GM19463 (cell line): ENCODE measurements at regions not wholly inside any gene's neighbourhood (a gene's known extent, or its start where the extent isn't known, plus 50 kb on each side); places are given as distances from the start of the nearest gene placed in this dataset.

Source experiments
- ATAC-seq: cut with Tn5 transposase; IDR thresholded peaks from one replicate; pipeline ENCODE4 v1.9.1; 2021; ENCODE audit warnings: mild to moderate bottlenecking, moderate library complexity; ENCODE audit not compliant: unreplicated experiment

DNA sequence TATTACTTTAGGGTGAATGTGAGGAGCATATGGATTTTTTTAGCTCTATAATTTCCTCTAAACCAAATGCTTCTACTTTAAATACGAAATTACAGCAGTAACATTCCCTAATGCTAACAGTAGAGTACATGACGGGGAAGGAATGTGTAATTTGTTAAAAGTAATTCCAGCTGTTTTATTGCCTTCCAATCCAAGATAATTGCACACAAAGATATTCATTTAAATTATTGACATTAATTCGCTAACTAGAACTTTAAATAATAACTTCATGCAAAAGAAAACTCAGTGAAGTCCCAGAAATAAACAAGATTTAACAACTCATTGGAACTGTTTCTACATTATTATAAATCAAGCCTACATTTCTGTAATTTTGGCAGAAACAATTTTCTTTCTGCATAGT, 261.4 kb upstream of the CFAP20DC start:
- no peak for ATAC-seq

DNA sequence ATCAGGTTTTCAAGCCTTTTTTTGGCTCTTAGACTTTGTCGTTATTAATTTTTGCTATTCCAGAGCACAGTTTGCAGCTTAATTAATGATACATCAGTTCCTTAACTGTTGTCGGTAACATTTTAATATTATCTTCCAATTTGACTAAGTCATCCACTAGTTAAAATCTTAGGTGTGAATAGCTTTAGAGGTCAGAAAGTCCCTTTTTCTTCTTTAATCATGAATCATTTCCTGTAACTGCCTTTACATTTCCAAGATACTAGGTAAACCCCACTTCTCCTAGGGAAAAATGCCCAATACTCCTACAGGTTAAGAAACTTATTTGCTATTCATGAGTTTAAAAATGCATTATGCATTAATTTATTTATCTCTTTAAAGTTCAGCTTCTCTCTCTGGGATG, 260.9 kb upstream of the CFAP20DC start:
- ATAC-seq: no peak

DNA sequence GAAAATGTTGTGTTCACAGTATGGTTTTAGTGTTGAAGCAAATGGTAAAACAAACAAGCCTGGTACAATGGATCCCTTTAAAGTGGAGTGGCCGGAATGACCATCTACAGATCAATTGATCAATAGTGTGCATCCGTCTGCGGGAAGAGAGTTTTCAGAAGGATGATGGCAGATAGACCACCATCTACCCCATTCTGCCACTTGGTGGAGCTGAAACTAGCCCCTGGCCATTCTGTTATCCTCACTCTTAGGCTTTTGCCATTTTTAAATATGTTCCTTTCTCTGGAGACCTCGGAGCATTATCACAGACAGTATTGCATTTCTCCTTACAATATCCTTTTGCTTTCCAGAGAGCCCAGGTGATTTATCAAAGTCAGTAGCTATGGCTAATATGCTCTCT, 258.9 kb upstream of the CFAP20DC start:
- no peak for ATAC-seq

DNA sequence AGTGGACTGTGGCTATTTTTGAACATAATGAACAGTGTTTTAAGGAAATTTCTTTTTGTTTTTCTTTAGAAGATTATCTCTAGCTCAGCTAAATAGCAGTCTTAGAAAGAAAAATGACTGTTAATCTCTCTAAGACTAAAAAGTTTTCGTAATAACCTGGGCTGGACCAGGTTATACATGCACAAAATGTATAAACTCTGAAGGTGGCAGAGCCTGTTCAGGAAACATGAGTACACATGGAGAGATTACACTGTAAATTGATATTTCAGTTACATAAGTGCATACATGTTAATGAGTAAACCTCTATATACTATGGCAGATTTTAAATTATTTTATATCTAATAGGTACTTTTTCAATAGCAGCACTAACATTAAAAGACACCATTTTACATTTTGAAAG, 258.2 kb upstream of the CFAP20DC start:
- ATAC-seq: no peak

DNA sequence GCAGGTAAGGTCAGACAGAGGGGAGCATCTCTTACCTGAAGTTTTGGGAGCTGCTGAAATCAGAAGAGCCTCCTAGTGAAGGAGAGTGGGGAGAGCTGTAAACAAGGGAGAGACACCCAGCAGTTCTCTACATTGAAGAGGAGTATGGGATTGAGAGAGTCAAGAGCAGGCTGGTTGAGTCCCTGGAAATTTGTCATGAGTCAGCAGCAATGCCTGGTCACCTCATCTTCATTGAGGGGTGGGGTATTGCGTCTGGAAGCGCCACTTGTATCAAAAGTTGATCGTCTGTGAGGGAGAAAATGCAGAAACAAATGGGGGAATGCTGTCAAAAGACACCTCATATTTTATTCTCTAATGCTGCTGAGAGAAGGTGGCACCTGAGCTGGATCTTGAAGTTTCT, 256.6 kb upstream of the CFAP20DC start:
- ATAC-seq: no peak

DNA sequence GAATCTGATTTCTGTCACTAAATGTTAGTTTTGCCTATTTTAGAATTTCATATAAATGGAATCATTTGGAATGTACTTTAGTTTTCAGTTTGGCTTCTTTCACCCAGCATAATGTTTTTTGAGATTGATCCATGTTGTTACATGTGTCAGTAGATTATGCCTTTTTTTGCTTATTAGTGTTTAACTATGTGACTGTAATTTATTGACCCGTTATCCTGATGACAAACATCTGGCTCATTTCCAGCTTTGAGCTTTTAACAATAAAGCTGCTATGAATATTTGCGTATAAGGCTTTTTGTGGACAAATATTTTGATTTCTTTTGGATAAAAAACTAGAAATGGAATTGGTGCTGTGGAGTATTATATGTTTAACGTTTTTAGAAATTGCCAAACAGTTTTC, 254.5 kb upstream of the CFAP20DC start:
- ATAC-seq: no peak

DNA sequence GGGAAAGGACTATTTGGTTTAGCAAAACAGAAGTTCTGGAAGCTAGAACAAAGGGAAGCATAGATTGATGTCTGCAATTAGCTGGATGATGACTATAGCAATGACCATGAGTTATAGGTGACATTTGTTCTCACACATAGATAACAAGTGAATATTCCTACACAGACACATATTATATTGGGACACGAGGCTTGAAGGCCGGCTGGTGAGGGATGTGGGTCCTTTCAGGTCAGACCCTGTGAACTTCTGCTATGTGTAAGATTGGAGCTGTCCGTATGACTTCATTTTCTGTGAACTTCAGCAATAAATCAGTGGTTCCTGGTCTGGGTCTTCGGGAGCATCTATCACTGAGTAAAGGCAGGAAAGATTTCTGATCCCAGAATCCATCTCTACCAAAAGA, 253.6 kb upstream of the CFAP20DC start:
- no peak for ATAC-seq

DNA sequence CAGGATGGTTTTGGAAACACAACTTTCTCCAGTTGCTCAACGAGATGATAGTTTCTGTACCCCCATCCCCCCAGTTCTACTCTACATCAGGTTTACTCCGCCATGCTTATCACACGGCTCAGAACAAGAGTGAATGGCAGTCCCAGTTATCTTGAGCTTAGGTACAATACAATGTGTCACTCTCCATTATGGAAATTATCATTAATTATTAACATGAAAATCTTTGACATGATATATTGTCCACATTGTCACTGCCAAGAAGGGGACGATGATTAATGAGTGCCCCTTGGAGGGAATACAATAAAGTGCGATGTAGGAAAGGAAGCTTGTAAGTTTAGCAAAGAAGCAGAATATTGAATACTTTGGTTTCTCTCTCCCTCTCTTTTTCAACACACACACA, 252.6 kb upstream of the CFAP20DC start:
- ATAC-seq: no peak

DNA sequence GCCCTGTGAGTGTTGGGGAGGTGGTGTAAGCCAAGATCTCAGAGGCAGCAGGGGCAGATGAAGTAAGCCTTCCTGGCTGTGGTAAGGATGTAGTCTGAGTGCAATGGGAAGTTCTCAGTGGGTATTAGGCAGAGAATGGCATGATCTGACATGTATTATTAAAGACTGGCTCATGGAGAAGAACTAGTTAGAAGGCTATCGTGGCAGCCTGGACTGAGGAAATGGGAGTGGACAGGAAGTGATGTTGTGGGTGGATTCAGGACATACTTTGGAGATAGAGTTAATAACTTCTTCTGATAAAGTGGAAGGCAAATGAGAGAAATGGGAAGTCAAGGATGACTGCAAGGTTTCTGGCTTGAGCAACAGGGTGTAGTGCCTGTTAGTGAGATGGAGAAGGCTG, 250.9 kb upstream of the CFAP20DC start:
- ATAC-seq: no peak

DNA sequence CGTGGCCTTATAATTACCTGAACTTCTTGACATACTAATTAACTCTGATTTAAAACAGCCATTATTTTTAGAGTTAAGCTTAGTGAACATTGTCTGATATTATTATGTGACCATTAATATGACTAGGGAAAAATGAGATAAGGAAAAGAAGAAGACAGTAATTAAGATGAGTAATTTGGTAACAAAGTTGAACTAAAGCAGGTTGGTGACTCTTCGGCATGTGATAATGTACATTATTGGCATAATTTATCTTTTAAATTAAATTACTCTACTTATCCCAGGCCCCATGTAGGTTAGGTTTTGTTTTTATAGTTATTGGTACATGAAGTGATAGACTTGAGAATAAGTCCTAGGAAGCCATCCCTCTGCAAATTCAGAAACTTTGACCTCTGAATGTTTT, 249.7 kb upstream of the CFAP20DC start:
- no peak for ATAC-seq

DNA sequence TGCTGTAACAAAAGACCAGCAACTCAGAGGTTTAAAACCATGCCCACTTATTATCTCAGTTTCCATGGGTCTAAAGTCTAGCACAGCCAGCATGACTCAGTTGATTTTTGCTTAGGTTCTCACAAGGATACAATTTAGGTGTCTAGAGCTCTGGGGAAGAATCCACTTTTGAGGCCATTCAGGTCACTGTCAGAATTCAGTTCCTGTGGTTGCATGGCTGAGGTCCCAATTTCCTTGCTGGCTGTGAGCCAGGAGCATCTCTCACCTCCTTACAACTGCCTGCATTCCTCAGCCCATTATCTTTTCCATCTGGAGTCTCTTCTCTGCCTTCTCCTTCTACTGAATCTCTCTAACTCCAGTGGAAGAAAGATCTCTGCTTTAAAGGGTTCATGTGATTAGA, 240.5 kb upstream of the CFAP20DC start:
- no peak for ATAC-seq

DNA sequence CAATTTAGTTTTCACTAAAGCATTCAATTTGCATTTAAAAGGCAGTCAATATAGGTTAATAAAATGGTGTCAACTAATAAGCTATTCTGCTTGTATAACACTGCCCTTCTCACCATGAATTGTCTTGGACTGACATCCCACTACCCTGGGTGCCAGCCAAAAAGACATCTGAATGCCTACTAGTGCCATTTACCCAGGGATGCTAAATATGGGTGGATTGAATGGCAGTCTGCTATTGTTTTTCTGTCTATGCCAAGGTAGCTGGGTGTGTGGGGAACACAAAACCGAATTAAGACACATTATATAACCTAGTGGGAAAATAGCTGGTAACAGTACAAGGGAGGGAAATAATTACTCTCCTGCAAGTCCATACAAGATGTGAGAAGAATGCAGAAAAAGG, 240.0 kb upstream of the CFAP20DC start:
- ATAC-seq: no peak

DNA sequence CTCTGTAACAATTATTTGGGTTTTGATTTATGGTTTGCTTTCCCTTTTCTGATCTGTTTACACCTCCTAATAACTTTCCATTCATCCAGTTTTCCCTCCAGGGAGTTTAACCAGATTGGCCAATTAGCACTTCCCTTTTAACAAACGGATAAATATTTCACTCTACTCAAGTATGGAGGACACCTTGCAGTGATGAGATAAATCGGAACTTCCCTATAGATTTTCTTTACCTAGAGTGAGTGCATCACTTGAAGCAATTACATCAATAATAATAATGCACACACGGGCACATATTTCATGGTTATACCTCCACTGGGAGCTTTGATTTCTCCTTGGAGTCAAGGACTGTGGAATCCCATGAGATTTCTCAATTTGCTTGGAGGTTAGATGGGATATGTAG, 239.1 kb upstream of the CFAP20DC start:
- ATAC-seq: no peak

DNA sequence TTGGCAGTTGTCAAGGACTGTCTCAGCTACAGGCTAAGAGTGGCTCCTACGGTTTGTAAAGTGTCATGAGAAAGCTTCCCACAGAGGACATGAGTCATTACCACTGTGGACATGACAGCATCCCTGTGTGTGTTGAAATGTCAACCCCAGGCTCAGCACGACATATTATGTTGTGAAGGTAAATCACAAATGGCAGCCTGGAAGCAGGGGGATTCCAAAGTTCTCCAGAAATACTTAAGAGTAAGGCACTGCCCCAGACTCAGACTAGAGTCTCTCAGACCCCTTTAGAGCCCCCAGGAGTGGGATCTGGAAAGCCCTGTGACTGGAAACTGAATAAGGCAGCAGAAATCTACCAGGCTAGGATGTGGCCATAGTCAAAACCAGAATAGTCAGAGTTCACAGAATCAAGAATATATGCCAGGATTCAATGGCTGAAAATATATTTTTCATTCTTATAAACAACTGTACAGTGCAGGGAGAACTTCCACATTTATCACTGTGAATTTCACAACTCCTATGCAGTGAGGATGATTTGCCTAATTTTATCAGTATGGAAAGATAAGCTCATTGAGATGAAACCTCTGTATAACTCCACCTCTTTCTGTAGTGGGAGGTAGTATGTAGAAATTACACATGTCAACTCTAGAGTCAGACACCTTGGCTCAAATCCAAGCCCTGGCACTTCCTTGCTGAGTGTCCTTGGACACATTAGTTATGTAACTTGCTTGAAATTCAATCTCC, 237.1 kb upstream of the CFAP20DC start:
- ATAC-seq: no peak

DNA sequence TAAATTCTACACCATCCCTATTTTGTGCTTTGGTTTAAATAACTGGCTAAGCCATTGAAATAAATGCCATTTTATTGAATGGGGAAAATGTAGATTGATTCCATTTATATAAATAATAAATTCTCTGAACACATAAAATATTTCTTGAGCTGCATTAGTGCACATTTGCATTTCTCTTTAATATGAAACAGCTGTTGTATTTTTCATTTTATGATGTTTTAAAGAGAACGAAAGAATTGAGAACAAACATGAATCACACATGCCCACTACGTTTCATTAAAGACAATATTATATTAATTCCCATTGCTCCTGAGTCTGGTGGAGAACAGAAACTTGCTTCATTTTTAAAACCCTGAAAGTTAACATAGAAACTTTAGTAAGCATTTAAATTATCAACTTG, 235.7 kb upstream of the CFAP20DC start:
- no peak for ATAC-seq

DNA sequence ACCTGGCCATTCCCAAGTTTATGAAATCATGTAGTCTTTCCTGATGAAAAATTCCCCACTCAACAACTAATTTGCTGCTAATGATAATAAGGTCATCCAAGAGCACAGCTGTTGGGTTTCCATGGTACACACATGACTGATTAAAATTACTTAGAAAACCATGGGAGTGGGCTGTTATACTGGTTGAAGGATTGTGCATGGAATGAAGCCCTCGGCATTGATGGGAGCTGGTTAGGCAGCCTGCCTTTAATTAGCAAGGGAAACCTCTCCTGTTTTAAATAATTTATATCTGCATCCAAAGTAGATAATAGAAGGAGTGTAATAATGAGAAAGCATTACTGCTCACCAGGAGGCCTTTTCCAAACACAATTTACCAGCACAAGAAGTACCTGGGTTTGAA, 235.1 kb upstream of the CFAP20DC start:
- ATAC-seq: no peak

DNA sequence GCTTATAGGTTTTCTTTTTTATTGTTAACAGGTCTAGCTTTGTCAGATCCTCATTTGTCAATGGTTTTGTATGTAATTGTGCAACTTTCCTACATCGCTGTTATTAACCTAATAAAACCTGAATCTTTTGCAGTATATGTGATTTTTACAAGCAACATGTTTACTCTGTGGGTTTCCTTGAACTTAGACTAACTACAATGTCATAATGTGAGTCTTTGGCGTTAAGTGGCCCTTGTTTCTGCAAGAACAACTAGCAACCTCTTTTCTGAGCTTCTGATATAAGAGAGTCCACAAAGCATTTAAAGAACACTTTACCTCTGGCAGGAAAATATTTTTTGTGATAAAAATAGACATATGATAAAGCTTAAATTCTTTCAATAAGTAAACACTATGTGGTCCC, 230.3 kb upstream of the CFAP20DC start:
- no peak for ATAC-seq

DNA sequence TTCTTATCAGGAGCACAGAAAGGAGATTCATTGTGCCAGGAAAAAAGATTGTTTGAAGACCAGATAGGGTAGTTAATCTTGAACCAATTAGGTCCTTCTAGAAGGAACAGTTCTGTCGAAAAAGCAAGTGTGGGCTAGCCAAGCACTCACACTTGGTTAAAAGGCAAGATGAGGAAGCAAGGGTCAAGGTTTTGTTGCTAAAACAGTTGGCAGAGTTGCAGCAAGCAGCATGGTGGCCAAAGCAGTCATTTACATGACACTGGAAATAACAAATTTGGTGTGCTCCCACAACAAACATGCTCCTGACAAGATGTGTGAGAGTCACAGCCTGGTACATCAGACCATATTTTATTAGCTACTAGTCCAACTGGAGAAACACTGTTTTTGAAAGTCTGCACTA, 228.0 kb upstream of the CFAP20DC start:
- no peak for ATAC-seq

DNA sequence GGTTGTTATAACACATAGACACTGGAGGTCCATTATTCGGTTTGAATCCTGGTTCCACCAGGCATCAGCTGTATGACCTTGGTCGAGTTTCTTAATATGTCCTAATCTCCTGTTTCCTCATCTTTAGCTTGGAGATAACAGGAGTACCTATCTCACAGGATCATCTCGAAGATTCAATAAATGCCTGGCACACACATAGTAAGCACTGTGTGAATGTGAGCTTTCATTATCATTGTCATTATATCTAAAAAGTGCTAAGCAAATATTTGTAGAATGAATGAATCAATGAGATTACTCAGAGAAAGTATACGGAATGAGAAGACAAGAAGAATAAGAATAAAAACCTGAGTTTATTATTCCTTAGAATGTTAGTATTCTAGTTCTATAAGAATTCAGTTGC, 227.4 kb upstream of the CFAP20DC start:
- ATAC-seq: no peak

DNA sequence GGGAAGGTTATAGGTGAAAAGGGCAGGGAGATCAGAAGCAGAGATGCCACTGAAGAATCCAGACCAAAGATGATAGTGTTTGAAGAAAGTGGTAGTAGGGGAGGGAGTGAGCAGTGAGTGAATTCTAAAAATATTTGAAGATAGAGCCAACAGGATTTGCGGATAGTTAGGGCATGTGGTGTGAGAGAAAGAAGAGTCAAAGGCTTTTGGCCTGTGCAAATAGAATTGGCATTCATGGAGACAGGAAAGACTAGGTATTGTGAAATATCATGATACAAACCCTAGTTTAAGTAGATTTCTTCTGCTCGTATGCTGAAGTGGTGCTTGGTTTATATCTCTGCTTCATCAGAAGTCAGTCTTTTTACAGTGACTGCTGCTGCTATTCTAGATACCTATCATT, 224.2 kb upstream of the CFAP20DC start:
- no peak for ATAC-seq

DNA sequence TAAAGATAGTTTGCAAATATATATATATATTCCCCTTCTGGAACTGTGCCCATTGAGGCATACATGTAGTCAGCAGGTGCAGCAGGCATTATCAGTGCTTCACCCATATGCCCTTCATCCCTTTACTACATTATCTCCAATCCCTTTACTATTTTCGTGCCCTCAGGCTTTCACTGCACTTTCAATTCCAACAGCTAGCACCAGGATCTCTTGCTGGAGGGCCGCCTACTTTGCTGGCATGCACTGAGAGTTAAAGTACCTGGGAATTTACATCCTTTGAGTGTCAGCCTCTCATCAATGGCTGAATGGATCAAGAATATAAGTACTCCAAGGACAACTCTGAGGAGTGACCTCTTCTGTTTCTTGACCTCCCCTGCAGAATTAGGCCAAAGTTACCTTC, 222.1 kb upstream of the CFAP20DC start:
- ATAC-seq: no peak

DNA sequence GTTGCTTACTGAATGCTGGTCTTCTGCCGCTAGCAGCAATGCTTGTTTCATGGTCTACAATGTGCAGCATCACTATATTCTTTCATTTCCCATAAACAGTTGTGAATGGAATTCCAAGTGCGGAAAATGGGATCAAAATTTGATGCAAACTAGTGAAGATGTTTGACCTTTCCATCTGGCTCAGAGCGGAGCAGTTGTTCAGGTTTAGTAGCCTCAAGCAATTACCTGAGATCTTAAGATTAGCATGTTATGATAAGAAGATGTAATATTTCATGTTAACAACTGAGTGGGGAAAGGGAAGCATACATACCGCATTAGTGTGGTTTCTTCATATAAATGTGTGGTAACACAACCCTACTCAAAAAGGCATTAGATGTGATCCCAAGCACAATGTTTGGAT, 221.1 kb upstream of the CFAP20DC start:
- ATAC-seq: no peak

DNA sequence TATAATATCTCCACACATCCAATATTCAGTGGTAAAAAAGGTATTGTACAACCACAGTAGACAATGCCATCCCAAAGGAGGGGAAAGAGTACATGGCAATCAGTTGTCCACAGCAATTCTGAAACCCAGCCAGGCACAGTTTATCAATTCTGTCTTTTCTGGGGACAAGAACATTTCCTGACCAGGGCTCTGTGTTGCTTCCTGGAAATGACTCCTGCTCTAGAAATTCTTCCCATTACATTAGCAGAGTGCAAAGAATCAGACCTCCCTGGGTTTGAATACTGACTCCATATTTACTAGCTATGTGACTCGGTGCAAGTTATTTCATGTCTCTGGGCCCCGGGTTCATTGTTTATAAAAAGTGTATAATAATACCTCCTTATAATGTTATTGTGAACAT, 220.4 kb upstream of the CFAP20DC start:
- ATAC-seq: no peak
